PFSK-1 (cell line): ENCODE measurements at regions not wholly inside any gene's neighbourhood (a gene's known extent, or its start where the extent isn't known, plus 50 kb on each side); places are given as distances from the start of the nearest gene placed in this dataset.

ENCODE experiments used
- SIN3A ChIP-seq: IDR thresholded peaks from 2 replicates; pipeline ENCODE4 v1.6.1; 2012; ENCODE audit warnings: mild to moderate bottlenecking, low read length, moderate library complexity, borderline replicate concordance; ENCODE audit not compliant: insufficient read depth
- TAF1 ChIP-seq: IDR thresholded peaks from 2 replicates; pipeline ENCODE4 v1.6.1; 2012; ENCODE audit warnings: low read length, control low read depth, borderline replicate concordance; ENCODE audit not compliant: insufficient read depth

DNA sequence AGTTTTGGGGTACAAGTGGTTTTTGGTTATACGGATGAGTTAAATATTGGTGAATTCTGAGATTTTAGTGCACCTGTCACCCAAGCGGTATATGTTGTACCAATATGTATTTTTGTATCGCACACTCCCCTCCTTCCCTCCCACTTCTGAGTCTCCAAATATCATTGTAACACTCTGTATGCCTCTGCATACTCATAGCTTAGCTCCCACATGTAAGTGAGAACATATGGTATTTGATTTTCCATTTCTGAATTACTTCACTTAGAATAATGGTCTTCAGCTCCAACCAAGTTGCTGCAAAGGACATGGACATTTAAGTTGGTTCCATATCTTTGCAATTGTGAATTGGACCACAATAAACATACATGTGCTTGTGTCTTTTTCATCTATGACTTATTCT is 103.0 kb upstream of the ADAMTS3 start:
- TF ChIP-seq SIN3A, result no peak
- no peak for TF ChIP-seq TAF1
